ENCODE measurements at regions not wholly inside any gene's neighbourhood (a gene's known extent, or its start where the extent isn't known, plus 50 kb on each side); places are given as distances from the start of the nearest gene placed in this dataset.

- TF ChIP-seq POLR2AphosphoS5 (IDR thresholded peaks at IDR 0.05) (peak in 1 of 3 donors; percentile 7), CTCF (IDR thresholded peaks at IDR 0.05) (peak in 6 of 7 experiments; percentile 33 to 95 (median 87))
Observed at GRCh38 chr7:25069900-25070443, 55.1 kb downstream of the CYCS start.

All from stomach (tissue), 4 donors.